ENCODE measurements at regions not wholly inside any gene's neighbourhood (a gene's known extent, or its start where the extent isn't known, plus 50 kb on each side); places are given as distances from the start of the nearest gene placed in this dataset.

DNA sequence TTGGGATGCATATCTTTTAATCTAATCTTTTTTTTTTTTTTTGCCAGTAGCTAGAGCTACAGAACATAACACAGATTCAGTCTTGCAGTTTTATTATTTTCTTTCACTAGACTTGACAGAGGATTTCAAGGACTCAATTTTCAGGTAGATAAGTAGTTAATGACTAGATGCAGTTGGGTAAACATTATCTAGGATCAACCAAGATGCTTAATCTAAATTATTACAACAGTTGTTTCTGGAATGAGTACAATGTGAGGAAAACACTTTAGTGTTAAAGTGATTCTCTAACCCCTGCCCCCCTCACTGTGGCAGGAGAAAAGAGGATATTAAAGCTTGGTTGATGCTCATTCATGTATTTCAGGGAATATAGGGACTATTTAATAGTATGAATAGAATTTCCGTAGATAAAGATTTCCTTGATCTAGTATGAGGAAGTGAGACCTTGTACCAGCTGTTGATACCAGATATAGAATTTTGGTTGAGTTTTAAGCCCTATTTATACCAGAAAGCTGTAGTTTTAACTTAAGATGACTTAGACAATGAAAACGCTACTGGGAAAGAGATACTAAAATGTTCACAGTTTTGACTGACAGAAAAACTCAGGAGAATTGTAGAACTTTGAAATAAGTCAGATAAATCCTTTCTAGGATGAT is 389.0 kb upstream of the C2CD4B start:
- H3K27ac ChIP-seq, result no peak overlapping the region
- TF ChIP-seq ZFX (IDR thresholded peaks at IDR 0.05; ENCODE audit: borderline replicate concordance), result no peak
- TF ChIP-seq, protein P1, sequence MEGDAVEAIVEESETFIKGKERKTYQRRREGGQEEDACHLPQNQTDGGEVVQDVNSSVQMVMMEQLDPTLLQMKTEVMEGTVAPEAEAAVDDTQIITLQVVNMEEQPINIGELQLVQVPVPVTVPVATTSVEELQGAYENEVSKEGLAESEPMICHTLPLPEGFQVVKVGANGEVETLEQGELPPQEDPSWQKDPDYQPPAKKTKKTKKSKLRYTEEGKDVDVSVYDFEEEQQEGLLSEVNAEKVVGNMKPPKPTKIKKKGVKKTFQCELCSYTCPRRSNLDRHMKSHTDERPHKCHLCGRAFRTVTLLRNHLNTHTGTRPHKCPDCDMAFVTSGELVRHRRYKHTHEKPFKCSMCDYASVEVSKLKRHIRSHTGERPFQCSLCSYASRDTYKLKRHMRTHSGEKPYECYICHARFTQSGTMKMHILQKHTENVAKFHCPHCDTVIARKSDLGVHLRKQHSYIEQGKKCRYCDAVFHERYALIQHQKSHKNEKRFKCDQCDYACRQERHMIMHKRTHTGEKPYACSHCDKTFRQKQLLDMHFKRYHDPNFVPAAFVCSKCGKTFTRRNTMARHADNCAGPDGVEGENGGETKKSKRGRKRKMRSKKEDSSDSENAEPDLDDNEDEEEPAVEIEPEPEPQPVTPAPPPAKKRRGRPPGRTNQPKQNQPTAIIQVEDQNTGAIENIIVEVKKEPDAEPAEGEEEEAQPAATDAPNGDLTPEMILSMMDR (IDR thresholded peaks at IDR 0.05), result no peak

- TF ChIP-seq, protein P1 (IDR thresholded peaks at IDR 0.05), result no peak
- H3K27ac ChIP-seq, result no peak overlapping the region
Observed at GRCh38 chr15:62558640-62559380, 393.7 kb upstream of the C2CD4B start.

GRCh38 chr15:62559381-62559733 is 394.3 kb upstream of the C2CD4B start:
- TF ChIP-seq, protein P1 (IDR thresholded peaks at IDR 0.05), result no peak
- no peak for TF ChIP-seq ZFX (IDR thresholded peaks at IDR 0.05; ENCODE audit: borderline replicate concordance)
- no peak overlapping the region for H3K27ac ChIP-seq

DNA sequence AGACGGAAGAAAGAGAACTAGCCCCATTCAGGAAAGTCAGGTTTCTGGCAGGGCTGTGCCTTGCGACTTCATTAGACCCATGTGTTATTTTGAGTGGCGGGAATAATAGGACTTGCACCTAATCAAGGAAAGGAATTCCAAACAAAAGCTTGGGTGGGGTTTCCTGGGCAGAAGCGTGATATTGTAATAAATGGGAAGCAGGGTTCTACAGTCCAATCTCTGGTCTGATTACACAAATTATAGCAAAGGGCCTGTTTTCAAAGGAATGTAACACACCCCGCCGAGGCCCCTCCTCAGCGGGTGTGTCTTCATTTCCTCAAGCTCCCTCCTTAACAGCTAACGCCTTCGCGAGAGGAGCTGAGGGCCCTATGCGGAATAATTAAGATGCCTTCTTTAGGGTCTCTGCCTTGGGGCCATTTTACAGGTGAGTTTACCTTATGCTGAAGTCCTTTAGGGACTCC is 396.0 kb upstream of the C2CD4B start:
- no peak for TF ChIP-seq ZFX (IDR thresholded peaks at IDR 0.05; ENCODE audit: borderline replicate concordance)
- TF ChIP-seq, protein P1 (IDR thresholded peaks at IDR 0.05), result no peak
- no peak overlapping the region for H3K27ac ChIP-seq

- H3K27ac ChIP-seq, result no peak overlapping the region
- TF ChIP-seq, protein P1 (IDR thresholded peaks at IDR 0.05), result no peak
- no peak for TF ChIP-seq ZFX (IDR thresholded peaks at IDR 0.05; ENCODE audit: borderline replicate concordance)
Observed at GRCh38 chr15:62561571-62561970, 396.5 kb upstream of the C2CD4B start.

DNA sequence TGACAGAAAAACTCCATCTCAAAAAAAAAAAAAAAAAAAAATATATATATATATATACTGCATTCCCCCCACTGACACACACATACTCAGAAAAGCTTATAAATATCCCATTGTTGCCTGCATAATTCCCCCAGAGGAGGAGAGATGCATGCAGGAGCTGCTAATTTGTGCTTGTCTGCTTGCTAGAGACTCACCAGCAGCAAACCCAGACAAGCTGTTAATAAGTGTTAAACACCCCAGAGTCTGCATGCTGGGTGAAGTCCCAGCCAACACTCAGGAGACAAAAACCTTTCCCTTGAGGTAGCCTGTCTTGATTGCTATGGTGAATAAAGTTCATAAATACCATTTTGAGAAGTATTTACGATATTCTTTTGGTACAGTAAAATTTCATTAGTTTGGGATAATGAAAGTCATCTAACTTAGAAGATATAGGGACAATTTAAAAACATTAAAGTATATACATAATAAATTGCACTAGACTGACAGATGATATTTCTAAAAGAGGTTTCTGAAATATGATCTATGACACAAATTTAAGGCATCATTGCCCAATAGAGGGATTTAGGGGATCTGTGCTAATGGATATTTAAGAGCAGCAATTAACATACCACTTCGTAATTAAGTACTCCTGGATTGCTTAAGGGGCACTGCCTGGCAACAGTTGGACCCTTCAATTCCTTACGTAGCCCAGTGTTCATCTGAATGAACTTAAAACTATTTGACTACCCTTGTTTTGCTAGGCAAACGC is 400.0 kb upstream of the C2CD4B start:
- no peak for TF ChIP-seq ZFX (IDR thresholded peaks at IDR 0.05; ENCODE audit: borderline replicate concordance)
- TF ChIP-seq, protein P1 (IDR thresholded peaks at IDR 0.05), result no peak
- H3K27ac ChIP-seq, result no peak overlapping the region

- TF ChIP-seq, protein P1 (IDR thresholded peaks at IDR 0.05), result no peak
- no peak for TF ChIP-seq ZFX (IDR thresholded peaks at IDR 0.05; ENCODE audit: borderline replicate concordance)
- H3K27ac ChIP-seq, result no peak overlapping the region
Observed at GRCh38 chr15:62565634-62566026, 400.5 kb upstream of the C2CD4B start.

Measured in 22Rv1 (cell line).